ENCODE measurements at regions not wholly inside any gene's neighbourhood (a gene's known extent, or its start where the extent isn't known, plus 50 kb on each side); places are given as distances from the start of the nearest gene placed in this dataset.

- in situ Hi-C loops (cut with MboI; ENCODE audit: low sequenced_read_pairs): no loop called here
Observed at GRCh38 chr4:24248674-24249630, 335.4 kb downstream of the DHX15 start.

GRCh38 chr4:24245491-24245820 is 338.9 kb downstream of the DHX15 start:
- in situ Hi-C loops (cut with MboI; ENCODE audit: low sequenced_read_pairs): no loop called here

- in situ Hi-C loops (cut with MboI; ENCODE audit: low sequenced_read_pairs): no loop called here
Observed at GRCh38 chr4:24244663-24245490, 339.5 kb downstream of the DHX15 start.

- in situ Hi-C loops (cut with MboI; ENCODE audit: low sequenced_read_pairs): no loop called here
Observed at GRCh38 chr4:24243641-24244040, 340.7 kb downstream of the DHX15 start.

GRCh38 chr4:24241511-24241910 is 342.8 kb downstream of the DHX15 start:
- in situ Hi-C loops (cut with MboI; ENCODE audit: low sequenced_read_pairs): no loop called here

- in situ Hi-C loops (cut with MboI; ENCODE audit: low sequenced_read_pairs): no loop called here
Observed at GRCh38 chr4:24240655-24241054, 343.7 kb downstream of the DHX15 start.

- in situ Hi-C loops (cut with MboI; ENCODE audit: low sequenced_read_pairs): no loop called here
Observed at GRCh38 chr4:24237709-24238108, 346.6 kb downstream of the DHX15 start.

GRCh38 chr4:24236532-24236931 is 346.7 kb upstream of the PPARGC1A start:
- in situ Hi-C loops (cut with MboI; ENCODE audit: low sequenced_read_pairs): no loop called here

- in situ Hi-C loops (cut with MboI; ENCODE audit: low sequenced_read_pairs): no loop called here
Observed at GRCh38 chr4:24236120-24236519, 346.3 kb upstream of the PPARGC1A start.

- in situ Hi-C loops (cut with MboI; ENCODE audit: low sequenced_read_pairs): no loop called here
Observed at GRCh38 chr4:24235618-24236017, 345.8 kb upstream of the PPARGC1A start.

GRCh38 chr4:24234288-24234848 is 344.5 kb upstream of the PPARGC1A start:
- in situ Hi-C loops (cut with MboI; ENCODE audit: low sequenced_read_pairs): no loop called here

GRCh38 chr4:24230955-24231354 is 341.1 kb upstream of the PPARGC1A start:
- in situ Hi-C loops (cut with MboI; ENCODE audit: low sequenced_read_pairs): no loop called here

GRCh38 chr4:24229978-24230377 is 340.1 kb upstream of the PPARGC1A start:
- in situ Hi-C loops (cut with MboI; ENCODE audit: low sequenced_read_pairs): no loop called here

- in situ Hi-C loops (cut with MboI; ENCODE audit: low sequenced_read_pairs): no loop called here
Observed at GRCh38 chr4:24228692-24229091, 338.8 kb upstream of the PPARGC1A start.

GRCh38 chr4:24226667-24227066 is 336.8 kb upstream of the PPARGC1A start:
- in situ Hi-C loops (cut with MboI; ENCODE audit: low sequenced_read_pairs): no loop called here

GRCh38 chr4:24226023-24226422 is 336.2 kb upstream of the PPARGC1A start:
- in situ Hi-C loops (cut with MboI; ENCODE audit: low sequenced_read_pairs): no loop called here

- in situ Hi-C loops (cut with MboI; ENCODE audit: low sequenced_read_pairs): no loop called here
Observed at GRCh38 chr4:24224446-24224845, 334.6 kb upstream of the PPARGC1A start.

GRCh38 chr4:24219209-24219608 is 329.4 kb upstream of the PPARGC1A start:
- in situ Hi-C loops (cut with MboI; ENCODE audit: low sequenced_read_pairs): no loop called here

GRCh38 chr4:24218566-24218965 is 328.7 kb upstream of the PPARGC1A start:
- in situ Hi-C loops (cut with MboI; ENCODE audit: low sequenced_read_pairs): no loop called here

- in situ Hi-C loops (cut with MboI; ENCODE audit: low sequenced_read_pairs): no loop called here
Observed at GRCh38 chr4:24214796-24215195, 324.9 kb upstream of the PPARGC1A start.

GRCh38 chr4:24213961-24214360 is 324.1 kb upstream of the PPARGC1A start:
- in situ Hi-C loops (cut with MboI; ENCODE audit: low sequenced_read_pairs): no loop called here

- in situ Hi-C loops (cut with MboI; ENCODE audit: low sequenced_read_pairs): no loop called here
Observed at GRCh38 chr4:24212642-24213041, 322.8 kb upstream of the PPARGC1A start.

All from HL-60/S4 treated with retinoic acid at 250 ng/mL for 4 days and 3 days (cell line).